OCI-LY3 (cell line): ENCODE measurements at regions not wholly inside any gene's neighbourhood (a gene's known extent, or its start where the extent isn't known, plus 50 kb on each side); places are given as distances from the start of the nearest gene placed in this dataset.

Experiments used
- H2AFZ ChIP-seq: fragments of 200-600, 300-600 bp; shearing (Covaris generic); 2 replicates; pipeline ENCODE4 v1.6.0; 2014; ENCODE audit warnings: antibody characterized with exemption, low read depth, low read length
- H3K27ac ChIP-seq: fragments of 200-600, 300-600 bp; sonication (generic); 2 replicates; pipeline ENCODE4 v1.5.1; 2014; ENCODE audit warnings: mild to moderate bottlenecking, low read length, moderate library complexity, mixed read lengths
- H3K27me3 ChIP-seq: fragments of 200-600, 300-600 bp; sonication (generic); 2 replicates; pipeline ENCODE4 v1.6.1; 2014; ENCODE audit warnings: low read depth, low read length, mixed read lengths
- H3K36me3 ChIP-seq: fragments of 200-600, 300-600 bp; sonication (generic); replicated peaks from 2 replicates; pipeline ENCODE3; 2014; ENCODE audit warnings: low read depth, low read length, mixed read lengths
- H3K4me1 ChIP-seq: fragments of 300-600, 200-600 bp; sonication (generic); 2 replicates; pipeline ENCODE4 v1.6.1; 2014; ENCODE audit warnings: low read length, mixed read lengths
- H3K4me2 ChIP-seq: fragments of 200-600, 300-600 bp; sonication (generic); 2 replicates; pipeline ENCODE4 v1.6.1; 2014; ENCODE audit warnings: low read length, mixed read lengths
- H3K4me3 ChIP-seq: fragments of 300-600, 200-600 bp; sonication (generic); 2 replicates; pipeline ENCODE4 v1.5.1; 2014; ENCODE audit warnings: antibody characterized with exemption, mild to moderate bottlenecking, low read length, moderate library complexity
- H3K79me2 ChIP-seq: fragments of 300-600, 200-600 bp; shearing (Covaris generic); 2 replicates; pipeline ENCODE4 v1.6.1; 2014; ENCODE audit warnings: mild to moderate bottlenecking, low read length, mixed read lengths
- H3K9ac ChIP-seq: fragments of 300-600, 200-600 bp; shearing (Covaris generic); 2 replicates; pipeline ENCODE4 v1.6.0; 2014; ENCODE audit warnings: mild to moderate bottlenecking, low read length, moderate library complexity
- H3K9me3 ChIP-seq: fragments of 200-600, 300-600 bp; shearing (Covaris generic); 2 replicates; pipeline ENCODE4 v1.6.1; 2014; ENCODE audit warnings: low read length, mixed read lengths; ENCODE audit not compliant: insufficient read depth
- H4K20me1 ChIP-seq: fragments of 200-600, 300-600 bp; sonication (generic); 2 replicates; pipeline ENCODE4 v1.6.1; 2016; ENCODE audit warnings: low read length, mixed read lengths; ENCODE audit not compliant: insufficient read depth
- CTCF ChIP-seq: fragments of 200-600, 300-600 bp; sonication (generic); IDR thresholded peaks from 2 replicates; pipeline ENCODE4 v1.5.1; 2014; ENCODE audit warnings: antibody characterized with exemption, low read length, low read depth
- EZH2phosphoT487 ChIP-seq: fragments of 200-600 bp; shearing (Covaris generic); IDR thresholded peaks from 2 replicates; pipeline ENCODE4 v1.6.1; 2018; ENCODE audit warnings: antibody characterized with exemption, mixed run types, low read depth

- peaks cover 3% of the 10 kb centered on the region; the same call in 1 of the 2 replicates for H3K4me1 ChIP-seq
- no peaks in the 10 kb centered on the region for H3K27me3 ChIP-seq
- no peak overlapping the region for H3K9ac ChIP-seq
- TF ChIP-seq EZH2phosphoT487, result no peak
- peak; percentile 72 for TF ChIP-seq CTCF
- peak overlapping the region; percentile 10; the same call in 1 of the 2 replicates for H3K4me2 ChIP-seq
- H3K79me2 ChIP-seq, result no peaks in the 10 kb centered on the region
- no peak overlapping the region for H3K27ac ChIP-seq
- H4K20me1 ChIP-seq, result no peaks in the 10 kb centered on the region
- H3K36me3 ChIP-seq, result no peaks in the 10 kb centered on the region
- no peak overlapping the region for H2AFZ ChIP-seq
- H3K9me3 ChIP-seq, result no peaks in the 10 kb centered on the region
- peak overlapping the region; percentile 12; the same call in 1 of the 2 replicates for H3K4me3 ChIP-seq
These were observed 2084.3 kb downstream of the LRRC4C start for GRCh38 chr11:39374963-39375698.

- H3K4me2 ChIP-seq, result no peak overlapping the region
- H3K36me3 ChIP-seq, result no peaks in the 10 kb centered on the region
- TF ChIP-seq CTCF, result no peak
- TF ChIP-seq EZH2phosphoT487, result no peak
- H3K4me1 ChIP-seq, result peaks cover 8% of the 10 kb centered on the region
- no peak overlapping the region for H3K9ac ChIP-seq
- no peaks in the 10 kb centered on the region for H3K79me2 ChIP-seq
- H2AFZ ChIP-seq, result no peak overlapping the region
- no peaks in the 10 kb centered on the region for H3K27me3 ChIP-seq
- no peak overlapping the region for H3K4me3 ChIP-seq
- H4K20me1 ChIP-seq, result no peaks in the 10 kb centered on the region
- H3K27ac ChIP-seq, result no peak overlapping the region
- H3K9me3 ChIP-seq, result no peaks in the 10 kb centered on the region
These were observed 2091.9 kb downstream of the LRRC4C start for GRCh38 chr11:39367534-39367933.

- Histone ChIP-seq H3K9ac (no peak overlapping the region), H4K20me1 (no peaks in the 10 kb centered on the region), H3K79me2 (no peaks in the 10 kb centered on the region), H3K4me3 (no peak overlapping the region), H2AFZ (no peak overlapping the region), H3K4me2 (peak overlapping the region; percentile 25), H3K9me3 (no peaks in the 10 kb centered on the region), H3K36me3 (no peaks in the 10 kb centered on the region), H3K4me1 (peaks cover 4% of the 10 kb centered on the region), H3K27ac (no peak overlapping the region), H3K27me3 (no peaks in the 10 kb centered on the region)
- peak; percentile 74 for TF ChIP-seq CTCF
- TF ChIP-seq EZH2phosphoT487, result no peak
These were observed 2093.5 kb downstream of the LRRC4C start for GRCh38 chr11:39365809-39366436.

GRCh38 chr11:39363571-39363970, 2095.9 kb downstream of the LRRC4C start:
- Histone ChIP-seq H3K36me3 (no peaks in the 10 kb centered on the region), H3K27me3 (no peaks in the 10 kb centered on the region), H4K20me1 (no peaks in the 10 kb centered on the region), H2AFZ (no peak overlapping the region), H3K27ac (no peak overlapping the region), H3K9ac (no peak overlapping the region), H3K4me2 (no peak overlapping the region), H3K4me3 (no peak overlapping the region), H3K4me1 (peaks cover 4% of the 10 kb centered on the region), H3K9me3 (no peaks in the 10 kb centered on the region), H3K79me2 (no peaks in the 10 kb centered on the region)
- TF ChIP-seq CTCF (no peak), EZH2phosphoT487 (no peak)
